IPS DF 19.7 (cell line): ENCODE measurements at regions not wholly inside any gene's neighbourhood (a gene's known extent, or its start where the extent isn't known, plus 50 kb on each side); places are given as distances from the start of the nearest gene placed in this dataset.

ENCODE experiments used
- DNase-seq: peaks from one replicate; pipeline ENCODE4 v3.0.0-alpha.2; 2013; ENCODE audit warnings: low read depth, low spot score

GRCh38 chr3:98966434-98966833 is 64.9 kb upstream of the DCBLD2 start:
- DNase-seq = no peak

GRCh38 chr3:98964784-98965183 is 63.3 kb upstream of the DCBLD2 start:
- no peak for DNase-seq

GRCh38 chr3:98963546-98963945 is 62.1 kb upstream of the DCBLD2 start:
- no peak for DNase-seq

GRCh38 chr3:98962951-98963350 is 61.5 kb upstream of the DCBLD2 start:
- no peak for DNase-seq

GRCh38 chr3:98962189-98962930 is 60.9 kb upstream of the DCBLD2 start:
- no peak for DNase-seq

- DNase-seq = no peak
Observed at GRCh38 chr3:98961161-98962155, 60.0 kb upstream of the DCBLD2 start.

- no peak for DNase-seq
Observed at GRCh38 chr3:98957681-98958080, 56.2 kb upstream of the DCBLD2 start.

GRCh38 chr3:98956008-98956407 is 54.5 kb upstream of the DCBLD2 start:
- DNase-seq = no peak

- no peak for DNase-seq
Observed at GRCh38 chr3:98954791-98955604, 53.5 kb upstream of the DCBLD2 start.

- no peak for DNase-seq
Observed at GRCh38 chr3:98954242-98954641, 52.7 kb upstream of the DCBLD2 start.

GRCh38 chr3:98952404-98952803 is 50.9 kb upstream of the DCBLD2 start:
- no peak for DNase-seq
